HCT116 (cell line): ENCODE measurements at regions not wholly inside any gene's neighbourhood (a gene's known extent, or its start where the extent isn't known, plus 50 kb on each side); places are given as distances from the start of the nearest gene placed in this dataset.
"Not testable (repeated sequence)": the region's sequence is repeated elsewhere in the genome, so short reads cannot be mapped to it uniquely, and the experiment has no call there.

ENCODE experiments used
- ATAC-seq: fragments of 200-7000 bp; cut with Tn5 transposase; 2 replicates; pipeline ENCODE4 v1.9.1; 2020; ENCODE audit warnings: mild to moderate bottlenecking, moderate library complexity
- BruUV-seq: library from RNA; stranded (reverse); fragments of 400-500 nt; replicated peaks from 2 replicates; lab custom pipeline; 2021; lab: Mats Ljungman, UMichigan
- CTCF ChIA-PET: fragments of 300-600 bp; sonication (Branson Sonifier 250); formaldehyde crosslinking; loops from one replicate; lab custom pipeline; 2021; ENCODE audit warnings: antibody characterized with exemption; lab: Charles Lee
- POLR2A ChIA-PET: fragments of 300-600, 350-600 bp; sonication (Branson Sonifier 250); formaldehyde crosslinking; loops from one replicate; lab custom pipeline; 2021; ENCODE audit warnings: antibody characterized with exemption; lab: Charles Lee
- RAD21 ChIA-PET, 2 experiments: fragments of 300-600 bp; sonication (Branson Sonifier 250); formaldehyde crosslinking; loops; one replicate each; lab custom pipeline; 2023; ENCODE audit warnings: low total read pairs in 2 of 2; ENCODE audit not compliant: uncharacterized antibody in 2 of 2, unreplicated experiment in 2 of 2, low non-redundant PET in 1 of 2; lab: Charles Lee
- DNase-seq: peaks from one replicate; pipeline ENCODE4 v3.0.0-alpha.2; 2010; ENCODE audit warnings: low read depth, low spot score
- H2AFZ ChIP-seq: fragments of 200-600 bp; shearing (Covaris generic), sonication (generic); 2 replicates; pipeline ENCODE4 v1.6.1; 2017; ENCODE audit warnings: low read depth, mixed run types, mixed read lengths, antibody characterized with exemption, low read length; ENCODE audit not compliant: poor library complexity, severe bottlenecking
- H3K27ac ChIP-seq: 2 replicates; pipeline ENCODE4 v1.5.1; 2012; ENCODE audit warnings: low read depth, low read length
- H3K27me3 ChIP-seq: fragments of 200-600 bp; sonication (generic); 2 replicates; pipeline ENCODE4 v1.6.1; 2016; ENCODE audit warnings: mixed run types, low read length, mixed read lengths; ENCODE audit not compliant: insufficient read depth
- H3K36me3 ChIP-seq, 2 experiments: fragments of 200-500 bp in 1 of 2; fragments of 200-600 bp in 1 of 2; sonication (Bioruptor generic) in 1 of 2; sonication (generic) in 1 of 2; 2 replicates each; pipeline versions ENCODE4 v1.5.1 to v1.6.1; 2014 to 2016; ENCODE audit warnings: low read length in 2 of 2, inconsistent platforms in 1 of 2, mixed read lengths in 1 of 2, mixed run types in 1 of 2; ENCODE audit not compliant: insufficient read depth in 2 of 2, control insufficient read depth in 1 of 2
- H3K4me1 ChIP-seq, 2 experiments: fragments of 200-600 bp in 1 of 2; sonication (generic) in 1 of 2; 2 replicates each; pipeline versions ENCODE4 v1.5.1 to v1.6.1; 2012 to 2017; ENCODE audit warnings: low read length in 2 of 2, inconsistent platforms in 1 of 2, mild to moderate bottlenecking in 1 of 2, mixed read lengths in 1 of 2, mixed run types in 1 of 2, moderate library complexity in 1 of 2; ENCODE audit not compliant: insufficient read depth in 2 of 2, control insufficient read depth in 1 of 2
- H3K4me2 ChIP-seq: fragments of 200-600 bp; sonication (generic); 2 replicates; pipeline ENCODE4 v1.6.1; 2017; ENCODE audit warnings: mixed run types, low read length, mixed read lengths
- H3K4me3 ChIP-seq, 2 experiments: fragments of 200-600 bp in 1 of 2; sonication (generic) in 1 of 2; replicated peaks in 1 of 2; 2 replicates each; pipeline ENCODE4 v1.5.1; 2011 to 2016; ENCODE audit warnings: low read length in 2 of 2, control low read depth in 1 of 2, low read depth in 1 of 2, mild to moderate bottlenecking in 1 of 2, mixed read lengths in 1 of 2, mixed run types in 1 of 2
- H3K79me2 ChIP-seq: fragments of 200-600 bp; sonication (generic); 2 replicates; pipeline ENCODE4 v1.6.1; 2017; ENCODE audit warnings: mild to moderate bottlenecking, mixed run types, low read length, moderate library complexity, mixed read lengths; ENCODE audit not compliant: insufficient read depth
- H3K9ac ChIP-seq: fragments of 200-600 bp; sonication (generic); 2 replicates; pipeline ENCODE4 v1.6.1; 2016; ENCODE audit warnings: low read length, mixed read lengths
- H3K9me2 ChIP-seq: fragments of 200-600 bp; sonication (generic), shearing (Covaris generic); 2 replicates; pipeline ENCODE4 v1.6.1; 2017; ENCODE audit warnings: mixed run types, mild to moderate bottlenecking, moderate library complexity; ENCODE audit not compliant: insufficient read depth
- H3K9me3 ChIP-seq, 2 experiments: fragments of 200-500 bp in 1 of 2; fragments of 200-600 bp in 1 of 2; sonication (Bioruptor generic) in 1 of 2; sonication (generic) in 1 of 2; 2 replicates each; pipeline ENCODE4 v1.6.1; 2014 to 2017; ENCODE audit warnings: low read length in 2 of 2, mixed read lengths in 2 of 2, inconsistent platforms in 1 of 2, low read depth in 1 of 2, mild to moderate bottlenecking in 1 of 2, mixed run types in 1 of 2, moderate library complexity in 1 of 2; ENCODE audit not compliant: control insufficient read depth in 1 of 2, insufficient read depth in 1 of 2
- H4K20me1 ChIP-seq: fragments of 200-600 bp; sonication (generic), shearing (Covaris generic); 2 replicates; pipeline ENCODE4 v1.6.1; 2017; ENCODE audit warnings: mixed run types, mild to moderate bottlenecking, moderate library complexity; ENCODE audit not compliant: insufficient read depth
- intact Hi-C: fragments of 100-400 bp; cut with micrococcal nuclease; formaldehyde crosslinking; loops from 2 replicates; pipeline ENCODE4 v1.10.0; 2022

GRCh38 chr1:120945122-120945521, 55.6 kb downstream of the PPIAL4A start:
- DNase-seq, H2AFZ ChIP-seq, ATAC-seq, H4K20me1 ChIP-seq, H3K79me2 ChIP-seq, H3K4me2 ChIP-seq, H3K27me3 ChIP-seq, intact Hi-C loops, H3K9me2 ChIP-seq, H3K27ac ChIP-seq, POLR2A ChIA-PET, RAD21 ChIA-PET, H3K4me3 ChIP-seq, H3K36me3 ChIP-seq, H3K9me3 ChIP-seq, BruUV-seq, CTCF ChIA-PET, H3K9ac ChIP-seq: not testable (repeated sequence)
- peaks cover 0 to 10% of the 10 kb centered on the region in 2 experiments; a peak in 3 of 4 replicates for H3K4me1 ChIP-seq

- H3K9me3 ChIP-seq, POLR2A ChIA-PET, intact Hi-C loops, DNase-seq, H3K9me2 ChIP-seq, H3K9ac ChIP-seq, H3K4me3 ChIP-seq, RAD21 ChIA-PET, H3K27ac ChIP-seq, BruUV-seq, ATAC-seq, H3K27me3 ChIP-seq, H3K4me1 ChIP-seq, H4K20me1 ChIP-seq, CTCF ChIA-PET, H2AFZ ChIP-seq, H3K4me2 ChIP-seq, H3K36me3 ChIP-seq, H3K79me2 ChIP-seq: not testable (repeated sequence)
These were observed 57.5 kb downstream of the PPIAL4A start for GRCh38 chr1:120947114-120947513.

GRCh38 chr1:120949724-120950123, 60.2 kb downstream of the PPIAL4A start:
- BruUV-seq, DNase-seq: not testable (repeated sequence)

GRCh38 chr1:120950633-120951032, 61.1 kb downstream of the PPIAL4A start:
- H3K9ac ChIP-seq, H3K9me2 ChIP-seq, H3K27ac ChIP-seq, POLR2A ChIA-PET, H3K27me3 ChIP-seq, H2AFZ ChIP-seq, H3K36me3 ChIP-seq, CTCF ChIA-PET, H3K4me3 ChIP-seq, DNase-seq, intact Hi-C loops, H3K4me2 ChIP-seq, H3K79me2 ChIP-seq, RAD21 ChIA-PET, ATAC-seq, H4K20me1 ChIP-seq, H3K9me3 ChIP-seq, BruUV-seq, H3K4me1 ChIP-seq: not testable (repeated sequence)

More at GRCh38 chr1:120949724-120950123, 60.2 kb downstream of the PPIAL4A start:
- H3K9me2 ChIP-seq, H3K4me3 ChIP-seq, H3K79me2 ChIP-seq, H4K20me1 ChIP-seq, H3K9ac ChIP-seq, H3K4me1 ChIP-seq, H3K9me3 ChIP-seq, intact Hi-C loops, H3K4me2 ChIP-seq, POLR2A ChIA-PET, H2AFZ ChIP-seq, H3K27ac ChIP-seq, H3K27me3 ChIP-seq, RAD21 ChIA-PET, CTCF ChIA-PET, ATAC-seq, H3K36me3 ChIP-seq: not testable (repeated sequence)
